HL-60 (cell line): ENCODE measurements at regions not wholly inside any gene's neighbourhood (a gene's known extent, or its start where the extent isn't known, plus 50 kb on each side); places are given as distances from the start of the nearest gene placed in this dataset.

ENCODE experiments used
- GABPA ChIP-seq: IDR thresholded peaks from 2 replicates; pipeline ENCODE4 v1.6.1; 2012; ENCODE audit warnings: low read depth
- POLR2AphosphoS5 ChIP-seq: IDR thresholded peaks from 2 replicates; pipeline ENCODE4 v1.6.1; 2012; ENCODE audit warnings: low read depth
- SPI1 ChIP-seq: IDR thresholded peaks from 2 replicates; pipeline ENCODE4 v1.6.1; 2012; ENCODE audit warnings: low read depth, mild to moderate bottlenecking, borderline replicate concordance
- TF ChIP-seq, protein P1 (sequence below): IDR thresholded peaks from one replicate; pipeline ENCODE4 v1.5.1; 2011; ENCODE audit warnings: low read length, control low read depth, inconsistent platforms; ENCODE audit not compliant: insufficient read depth
- TF ChIP-seq, protein P2 (sequence below): IDR thresholded peaks from 2 replicates; pipeline ENCODE4 v1.6.1; 2012; ENCODE audit warnings: low read depth; ENCODE audit not compliant: insufficient replicate concordance

DNA sequence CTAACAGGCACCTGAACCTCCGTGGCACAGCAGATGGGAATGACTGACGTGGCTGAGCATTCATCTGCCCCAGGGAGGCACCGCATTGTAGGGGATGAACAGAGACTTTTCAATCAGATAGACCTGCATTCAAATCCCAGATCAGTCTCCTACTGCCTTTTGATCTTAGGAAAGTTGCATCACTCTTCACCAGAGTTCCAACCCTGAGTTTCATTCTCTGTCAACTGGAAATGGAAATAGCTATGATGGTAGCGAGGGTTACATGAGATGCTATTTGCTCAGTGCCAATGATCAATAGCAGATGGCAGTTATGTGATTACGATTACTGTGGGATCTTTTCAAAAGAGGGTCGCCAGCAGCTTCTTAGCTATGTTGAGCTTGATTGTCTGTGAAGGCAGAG, 189.3 kb upstream of the RFC3 start:
- TF ChIP-seq, protein P1, sequence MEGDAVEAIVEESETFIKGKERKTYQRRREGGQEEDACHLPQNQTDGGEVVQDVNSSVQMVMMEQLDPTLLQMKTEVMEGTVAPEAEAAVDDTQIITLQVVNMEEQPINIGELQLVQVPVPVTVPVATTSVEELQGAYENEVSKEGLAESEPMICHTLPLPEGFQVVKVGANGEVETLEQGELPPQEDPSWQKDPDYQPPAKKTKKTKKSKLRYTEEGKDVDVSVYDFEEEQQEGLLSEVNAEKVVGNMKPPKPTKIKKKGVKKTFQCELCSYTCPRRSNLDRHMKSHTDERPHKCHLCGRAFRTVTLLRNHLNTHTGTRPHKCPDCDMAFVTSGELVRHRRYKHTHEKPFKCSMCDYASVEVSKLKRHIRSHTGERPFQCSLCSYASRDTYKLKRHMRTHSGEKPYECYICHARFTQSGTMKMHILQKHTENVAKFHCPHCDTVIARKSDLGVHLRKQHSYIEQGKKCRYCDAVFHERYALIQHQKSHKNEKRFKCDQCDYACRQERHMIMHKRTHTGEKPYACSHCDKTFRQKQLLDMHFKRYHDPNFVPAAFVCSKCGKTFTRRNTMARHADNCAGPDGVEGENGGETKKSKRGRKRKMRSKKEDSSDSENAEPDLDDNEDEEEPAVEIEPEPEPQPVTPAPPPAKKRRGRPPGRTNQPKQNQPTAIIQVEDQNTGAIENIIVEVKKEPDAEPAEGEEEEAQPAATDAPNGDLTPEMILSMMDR: no peak
- no peak for TF ChIP-seq POLR2AphosphoS5
- TF ChIP-seq SPI1: no peak
- TF ChIP-seq, protein P2, sequence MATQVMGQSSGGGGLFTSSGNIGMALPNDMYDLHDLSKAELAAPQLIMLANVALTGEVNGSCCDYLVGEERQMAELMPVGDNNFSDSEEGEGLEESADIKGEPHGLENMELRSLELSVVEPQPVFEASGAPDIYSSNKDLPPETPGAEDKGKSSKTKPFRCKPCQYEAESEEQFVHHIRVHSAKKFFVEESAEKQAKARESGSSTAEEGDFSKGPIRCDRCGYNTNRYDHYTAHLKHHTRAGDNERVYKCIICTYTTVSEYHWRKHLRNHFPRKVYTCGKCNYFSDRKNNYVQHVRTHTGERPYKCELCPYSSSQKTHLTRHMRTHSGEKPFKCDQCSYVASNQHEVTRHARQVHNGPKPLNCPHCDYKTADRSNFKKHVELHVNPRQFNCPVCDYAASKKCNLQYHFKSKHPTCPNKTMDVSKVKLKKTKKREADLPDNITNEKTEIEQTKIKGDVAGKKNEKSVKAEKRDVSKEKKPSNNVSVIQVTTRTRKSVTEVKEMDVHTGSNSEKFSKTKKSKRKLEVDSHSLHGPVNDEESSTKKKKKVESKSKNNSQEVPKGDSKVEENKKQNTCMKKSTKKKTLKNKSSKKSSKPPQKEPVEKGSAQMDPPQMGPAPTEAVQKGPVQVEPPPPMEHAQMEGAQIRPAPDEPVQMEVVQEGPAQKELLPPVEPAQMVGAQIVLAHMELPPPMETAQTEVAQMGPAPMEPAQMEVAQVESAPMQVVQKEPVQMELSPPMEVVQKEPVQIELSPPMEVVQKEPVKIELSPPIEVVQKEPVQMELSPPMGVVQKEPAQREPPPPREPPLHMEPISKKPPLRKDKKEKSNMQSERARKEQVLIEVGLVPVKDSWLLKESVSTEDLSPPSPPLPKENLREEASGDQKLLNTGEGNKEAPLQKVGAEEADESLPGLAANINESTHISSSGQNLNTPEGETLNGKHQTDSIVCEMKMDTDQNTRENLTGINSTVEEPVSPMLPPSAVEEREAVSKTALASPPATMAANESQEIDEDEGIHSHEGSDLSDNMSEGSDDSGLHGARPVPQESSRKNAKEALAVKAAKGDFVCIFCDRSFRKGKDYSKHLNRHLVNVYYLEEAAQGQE: no peak
- TF ChIP-seq GABPA: no peak
